GM18907 (cell line): ENCODE measurements at regions not wholly inside any gene's neighbourhood (a gene's known extent, or its start where the extent isn't known, plus 50 kb on each side); places are given as distances from the start of the nearest gene placed in this dataset.

Source experiments
- ATAC-seq: cut with Tn5 transposase; IDR thresholded peaks from one replicate; pipeline ENCODE4 v1.9.1; 2021; ENCODE audit warnings: mild to moderate bottlenecking, moderate library complexity; ENCODE audit not compliant: unreplicated experiment

DNA sequence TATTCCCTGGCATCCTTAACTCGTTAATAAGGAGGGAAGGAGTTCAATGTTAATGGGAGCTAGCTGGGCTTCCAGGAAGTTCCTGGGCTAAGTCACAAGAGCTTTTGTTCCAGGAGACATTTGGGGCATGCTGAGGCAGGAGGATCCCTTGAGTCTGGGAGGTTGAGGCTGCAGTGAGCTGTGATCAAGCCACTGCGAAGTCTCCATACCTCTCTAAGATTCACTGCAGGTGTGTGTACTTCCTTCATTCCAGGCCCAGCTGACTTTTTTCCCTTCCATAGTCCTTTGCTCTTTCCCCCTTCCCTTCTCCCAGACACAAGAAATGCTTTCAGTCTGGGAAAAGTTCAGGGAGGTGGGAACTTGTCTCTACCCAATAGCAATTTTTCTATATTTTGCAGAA is 489.8 kb downstream of the NPIPA7 start:
- no peak for ATAC-seq

DNA sequence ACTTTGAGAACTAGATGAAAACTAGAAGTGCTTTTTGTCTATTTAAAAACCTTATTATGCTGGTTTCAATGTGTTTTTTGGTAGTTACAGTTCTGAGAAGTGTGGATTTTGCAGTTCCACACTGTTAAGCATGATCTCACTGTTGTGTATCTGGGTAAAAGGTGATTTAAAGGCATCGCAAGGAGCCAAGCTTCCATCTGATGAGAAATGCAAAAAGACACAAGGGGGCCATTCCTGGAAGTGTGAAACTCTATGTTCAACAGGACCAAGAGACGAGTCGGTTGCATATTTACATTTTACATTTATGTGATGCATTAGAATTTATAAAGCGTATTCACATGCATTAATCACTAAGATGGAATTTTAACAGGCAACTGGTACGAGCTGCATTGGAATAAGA is 490.8 kb downstream of the NPIPA7 start:
- no peak for ATAC-seq

DNA sequence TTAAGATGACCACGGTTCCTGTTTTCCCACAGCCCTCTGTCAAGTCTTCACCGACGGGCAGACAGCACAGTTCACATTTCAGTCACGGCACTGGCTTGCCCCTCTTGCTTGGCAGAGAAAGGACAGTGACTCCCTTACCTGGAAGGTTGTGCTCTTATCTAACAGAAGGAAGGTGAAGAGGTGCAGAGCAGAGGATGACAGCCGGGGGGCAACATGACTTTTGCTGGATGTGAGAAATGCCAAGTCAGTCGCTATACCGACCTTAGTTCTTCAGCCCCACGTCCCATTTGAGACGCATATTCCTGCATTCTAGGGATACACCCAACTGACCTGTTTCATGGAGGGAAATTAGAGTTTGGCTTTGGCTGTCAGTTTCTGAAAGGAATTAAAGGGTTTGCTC is 492.3 kb downstream of the NPIPA7 start:
- ATAC-seq, result no peak

DNA sequence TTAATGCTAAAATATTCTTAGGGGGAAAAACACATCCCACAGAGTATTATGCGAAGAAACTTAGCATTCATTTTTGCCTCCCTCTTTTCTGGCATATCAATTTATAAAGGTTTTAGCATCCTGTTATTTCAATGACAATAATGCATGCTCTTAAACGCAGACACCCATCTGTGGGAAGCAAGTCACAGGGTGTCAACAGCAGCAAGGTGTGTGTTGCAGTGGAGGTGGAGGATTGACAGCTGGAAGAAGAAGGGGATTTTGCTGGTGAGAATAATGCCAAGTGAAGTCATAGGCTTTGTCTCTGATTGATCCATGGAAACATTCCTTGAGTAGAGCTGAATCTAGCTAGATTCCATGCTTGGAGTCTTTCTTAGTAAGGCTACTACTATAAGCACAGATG is 498.1 kb downstream of the NPIPA7 start:
- ATAC-seq, result no peak

DNA sequence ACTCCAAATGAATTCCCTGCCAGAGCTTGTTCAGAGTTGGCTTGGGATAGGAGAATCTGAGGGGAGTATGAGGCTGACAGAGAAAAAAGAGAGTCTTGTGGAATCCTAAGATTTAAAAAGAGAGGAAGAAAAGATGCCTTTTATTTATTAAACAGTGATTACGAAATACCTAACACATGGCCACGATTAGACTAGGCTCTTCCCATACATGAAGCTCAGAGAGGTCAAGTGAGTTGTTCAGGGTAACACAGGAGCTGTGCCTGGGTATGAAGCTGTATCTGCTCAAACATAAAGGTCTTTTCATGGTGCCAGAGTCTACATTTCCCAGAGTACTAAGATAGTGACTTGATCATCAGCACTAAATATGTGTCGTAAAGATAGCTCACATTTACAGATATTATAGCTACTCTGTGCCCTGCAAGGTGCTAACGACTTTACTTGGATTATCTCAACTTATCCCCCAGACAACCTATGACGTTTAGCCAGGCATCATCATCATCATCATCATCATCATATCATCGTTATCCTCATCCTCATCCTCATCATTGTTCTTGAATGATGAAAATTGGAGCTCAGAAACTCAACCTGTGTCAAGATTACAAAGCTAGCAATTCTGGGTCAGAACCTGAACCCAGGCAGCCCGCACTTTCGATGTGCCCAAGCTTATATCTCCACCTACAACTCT is 500.8 kb downstream of the NPIPA7 start:
- no peak for ATAC-seq

DNA sequence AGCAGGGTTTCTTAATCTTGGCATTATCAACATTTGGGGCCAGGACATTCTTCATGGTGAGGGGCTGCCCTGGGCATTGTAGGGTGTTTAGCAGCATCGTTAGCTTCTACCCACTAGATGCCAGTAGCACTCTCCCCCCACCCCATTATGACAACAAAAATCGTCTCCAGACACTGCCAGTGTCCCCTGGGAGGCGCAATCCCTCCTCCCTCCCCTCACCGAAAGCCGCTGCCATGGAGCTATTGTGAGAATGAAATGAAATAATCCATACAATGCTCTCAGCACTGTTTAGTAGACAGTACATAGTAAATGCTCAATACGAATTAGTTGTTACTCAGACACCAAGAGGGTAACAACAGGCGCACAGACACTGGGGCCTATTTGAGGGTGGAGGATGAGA is 502.9 kb downstream of the NPIPA7 start:
- ATAC-seq, result no peak

DNA sequence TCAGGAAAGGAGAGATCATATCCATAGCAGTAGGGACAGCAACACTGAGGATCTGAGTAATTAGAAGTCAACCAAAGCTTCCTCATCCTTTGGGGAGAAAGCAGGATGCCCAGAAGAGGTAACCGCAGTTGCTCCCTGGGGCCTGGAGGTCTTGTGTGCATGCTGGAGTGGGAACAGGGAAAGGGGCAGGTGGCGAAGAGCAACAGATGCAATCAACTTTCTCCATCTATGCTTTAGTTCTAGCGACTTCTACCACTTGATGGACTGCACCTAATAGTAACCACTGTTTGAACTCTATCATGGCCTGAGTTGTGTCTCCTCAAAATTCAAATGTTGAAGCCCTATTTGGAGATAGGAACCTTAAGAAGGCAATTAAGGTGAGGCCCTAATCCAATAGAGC is 503.8 kb downstream of the NPIPA7 start:
- ATAC-seq, result no peak

DNA sequence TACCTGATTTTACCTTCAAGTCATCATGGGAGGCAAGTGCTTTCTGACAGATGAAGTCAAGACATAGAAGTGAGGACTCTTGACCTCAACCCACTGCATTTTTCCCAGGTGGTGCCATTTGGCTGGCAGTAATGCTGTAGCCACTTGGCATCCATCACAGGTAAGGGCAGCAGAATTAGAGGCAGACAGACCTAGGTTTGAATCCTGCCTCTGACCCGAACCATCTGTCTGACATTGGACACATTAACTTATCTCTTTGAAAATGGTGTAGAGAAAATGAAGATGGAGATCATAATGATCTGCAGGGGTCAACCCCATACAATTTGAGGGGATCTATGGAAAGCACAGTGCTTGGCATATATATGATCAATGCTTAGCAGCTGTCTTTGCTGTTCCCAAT is 505.5 kb downstream of the NPIPA7 start:
- ATAC-seq, result no peak

DNA sequence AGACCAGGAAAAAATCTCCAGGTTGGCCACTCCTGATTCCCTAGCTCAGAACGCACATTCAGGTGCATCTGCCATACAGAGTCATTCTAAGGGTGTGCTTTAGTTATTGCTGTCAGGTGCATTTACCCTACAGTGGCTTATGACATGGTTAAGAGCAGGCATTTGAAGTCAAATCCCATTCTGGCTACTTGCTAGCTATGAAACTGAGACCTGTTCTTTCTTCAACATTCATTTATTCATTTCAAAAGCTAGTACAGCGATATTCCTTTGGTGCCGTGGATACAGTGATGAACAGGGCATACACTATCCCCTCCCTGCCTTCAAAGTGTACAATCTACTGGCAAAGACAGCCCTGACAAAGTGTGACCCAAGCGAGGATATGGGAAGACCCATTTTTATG is 508.3 kb downstream of the NPIPA7 start:
- no peak for ATAC-seq

DNA sequence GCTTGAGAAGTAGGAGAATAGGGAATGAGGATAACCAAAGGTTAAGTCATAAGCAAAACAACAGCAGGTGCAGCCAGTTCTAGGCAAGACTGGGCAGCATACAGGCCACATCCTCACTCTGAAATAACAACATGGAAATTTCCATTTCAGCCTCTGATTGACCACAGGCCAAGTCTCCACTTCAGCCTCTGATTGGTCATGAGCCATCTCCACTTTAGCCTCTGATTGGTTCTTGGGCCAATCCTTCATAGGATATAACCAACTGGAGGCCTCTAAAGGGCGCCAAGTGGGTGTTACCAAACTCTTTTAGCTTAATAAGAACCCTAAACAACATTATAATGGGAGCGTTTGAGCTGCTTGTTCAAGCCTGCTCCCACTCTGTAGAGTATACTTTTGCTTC is 512.0 kb downstream of the NPIPA7 start:
- no peak for ATAC-seq

DNA sequence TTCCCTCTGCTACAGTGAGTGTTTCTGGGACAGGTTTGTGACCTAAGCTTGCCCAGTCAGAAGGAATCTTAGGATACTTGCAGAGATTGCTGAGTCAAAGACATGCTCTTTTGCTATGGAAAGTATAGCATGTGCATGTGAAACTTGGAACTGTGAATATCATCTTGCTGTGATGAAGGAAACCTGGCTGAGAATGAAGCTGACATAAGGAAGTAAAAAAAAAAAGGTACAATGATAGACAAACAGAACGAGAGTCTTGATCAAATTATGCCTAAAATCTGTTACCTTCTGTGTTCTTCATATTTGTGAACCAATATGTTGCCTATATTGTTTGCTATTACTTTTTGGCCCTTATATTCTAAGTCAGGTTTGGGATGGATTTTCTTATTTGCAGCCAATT is 525.7 kb downstream of the NPIPA7 start:
- no peak for ATAC-seq

DNA sequence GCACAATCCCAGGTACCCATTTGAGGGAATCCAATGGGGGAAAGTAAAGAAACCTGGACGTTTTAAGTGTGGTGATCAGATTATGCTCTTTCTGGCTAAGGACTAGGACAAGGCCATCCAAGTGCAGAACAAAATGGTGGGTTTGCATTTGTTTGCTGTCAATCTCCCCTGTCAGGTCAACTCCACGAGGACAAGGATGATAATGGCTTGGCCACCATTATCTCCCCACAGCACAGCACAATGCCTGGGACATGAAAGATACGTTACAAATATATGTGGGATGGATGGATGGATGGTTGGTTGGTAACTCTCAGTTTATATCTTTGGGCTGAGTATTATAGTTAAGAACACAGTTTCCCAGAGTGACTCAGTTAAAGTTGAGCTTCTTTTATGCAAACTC is 526.9 kb downstream of the NPIPA7 start:
- ATAC-seq, result no peak

DNA sequence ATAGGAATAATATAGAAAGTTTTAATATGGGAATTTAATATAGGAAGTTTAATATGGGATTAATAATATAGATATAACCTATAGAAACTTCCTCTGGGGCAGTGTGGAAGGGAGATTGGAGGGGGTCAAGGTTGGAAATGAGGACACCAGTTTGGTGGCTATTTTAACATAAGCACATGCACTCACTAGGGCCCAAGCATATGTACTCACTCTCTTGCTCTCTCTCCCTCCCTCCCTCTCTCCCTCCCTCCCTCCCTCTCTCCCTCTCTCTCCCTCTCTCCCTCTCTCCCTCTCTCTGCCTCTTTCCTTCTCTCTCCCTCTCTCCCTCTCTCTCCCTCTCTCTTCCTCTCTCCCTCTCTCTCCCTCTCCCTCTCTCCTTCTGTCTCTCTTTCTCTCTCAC is 528.1 kb downstream of the NPIPA7 start:
- no peak for ATAC-seq

DNA sequence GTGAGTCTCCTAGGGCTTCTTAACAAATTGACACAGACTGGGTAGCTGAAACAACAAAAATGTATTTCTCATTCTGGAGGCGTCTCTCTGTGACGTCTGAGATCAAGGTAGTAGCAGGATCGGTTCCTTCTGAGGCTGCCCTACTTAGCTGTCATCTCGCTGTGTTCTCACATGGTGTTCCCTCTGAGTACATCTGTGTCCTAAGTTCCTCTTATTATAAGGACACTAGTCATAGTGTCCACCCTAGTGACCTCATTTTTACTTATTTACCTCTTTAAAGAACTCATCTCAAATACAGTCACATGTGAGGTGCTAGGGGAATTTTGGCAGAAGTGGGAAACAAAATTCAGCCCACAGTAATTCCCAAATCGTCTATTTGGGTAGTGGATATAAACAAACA is 529.1 kb downstream of the NPIPA7 start:
- no peak for ATAC-seq

DNA sequence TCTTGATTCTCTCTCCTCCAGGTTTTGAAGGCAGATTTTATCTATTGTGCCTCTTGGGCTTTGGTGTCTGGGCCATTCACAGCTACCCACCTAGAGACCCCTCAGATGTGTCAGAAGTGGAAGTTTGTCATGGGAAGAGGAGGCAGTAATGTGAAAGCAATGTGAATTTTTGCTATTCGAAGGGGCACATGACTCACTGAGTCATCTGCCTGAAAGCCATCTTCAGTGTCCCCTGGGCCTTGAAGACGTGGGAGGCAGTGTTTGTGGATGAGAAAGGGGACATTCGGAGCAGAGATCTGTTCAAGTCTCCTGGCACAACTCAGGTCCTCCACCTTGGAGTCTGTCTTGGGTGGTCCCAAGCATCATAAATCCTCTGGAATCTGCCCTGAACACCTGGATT is 530.2 kb downstream of the NPIPA7 start:
- no peak for ATAC-seq

DNA sequence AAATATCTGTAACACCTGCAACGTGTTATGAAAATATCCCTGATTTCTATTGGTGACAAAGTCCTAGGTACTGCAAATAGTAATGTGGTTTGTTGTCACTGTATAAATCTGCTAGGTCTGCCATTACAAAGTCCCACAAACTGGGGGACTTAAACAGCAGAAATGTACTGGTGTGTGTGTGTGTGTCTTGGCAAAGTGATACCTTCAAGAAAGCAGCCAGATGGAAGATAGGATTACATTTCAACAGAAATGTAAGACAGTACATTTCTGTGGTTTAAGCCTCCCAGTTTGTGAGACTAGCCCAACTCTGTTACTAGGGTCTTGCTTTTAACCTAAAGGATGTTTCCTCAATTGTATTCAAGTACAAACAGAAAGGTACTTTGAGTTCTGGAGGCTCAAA is 531.7 kb downstream of the NPIPA7 start:
- no peak for ATAC-seq

DNA sequence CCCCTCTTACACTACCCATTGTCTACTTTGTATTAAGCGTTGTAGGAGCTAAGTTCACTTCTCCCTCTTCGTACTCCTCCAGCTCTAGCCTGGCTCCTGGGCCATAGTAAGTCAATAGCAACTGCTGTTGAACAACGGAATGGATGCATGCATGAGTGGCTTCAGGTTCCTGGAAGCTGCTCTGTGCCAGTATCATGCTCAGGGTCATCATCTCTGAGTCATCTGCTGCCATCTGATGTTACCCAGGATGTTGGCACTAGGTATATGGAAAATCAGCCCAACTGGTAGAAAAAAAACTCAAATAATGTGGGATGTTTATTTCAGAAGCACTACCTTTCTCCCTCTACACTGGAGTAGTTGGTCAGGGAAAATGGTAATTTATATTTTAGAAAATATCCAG is 536.8 kb downstream of the NPIPA7 start:
- ATAC-seq, result no peak

DNA sequence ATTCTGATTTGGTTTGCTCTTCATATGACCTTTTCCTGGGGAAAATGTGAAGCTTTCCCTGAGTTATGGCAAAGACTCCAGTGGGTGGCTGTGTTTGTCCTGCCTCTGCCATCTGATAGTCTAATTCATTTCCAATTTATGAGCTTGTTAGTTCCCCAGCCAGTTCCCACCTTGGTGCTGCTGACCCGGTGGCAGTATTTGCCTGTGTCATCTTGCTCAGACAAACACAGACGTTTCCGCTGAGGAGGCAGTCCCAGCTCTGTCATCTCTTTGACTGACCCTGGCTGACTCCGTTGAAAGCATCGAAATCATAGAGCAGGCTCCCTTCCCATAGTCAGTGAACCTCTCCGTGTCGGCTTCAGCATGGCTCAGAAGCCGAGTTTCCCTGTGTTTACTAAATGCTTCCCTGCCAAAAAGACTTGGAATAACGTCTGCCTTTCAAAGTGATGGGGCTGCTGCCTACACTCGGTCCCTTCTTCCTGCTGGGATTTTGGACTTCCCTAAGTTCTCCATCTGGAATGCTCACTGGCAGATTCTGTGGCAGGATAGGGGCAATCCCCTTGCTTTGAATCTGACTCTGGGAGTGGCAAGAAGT is 538.3 kb downstream of the NPIPA7 start:
- no peak for ATAC-seq

DNA sequence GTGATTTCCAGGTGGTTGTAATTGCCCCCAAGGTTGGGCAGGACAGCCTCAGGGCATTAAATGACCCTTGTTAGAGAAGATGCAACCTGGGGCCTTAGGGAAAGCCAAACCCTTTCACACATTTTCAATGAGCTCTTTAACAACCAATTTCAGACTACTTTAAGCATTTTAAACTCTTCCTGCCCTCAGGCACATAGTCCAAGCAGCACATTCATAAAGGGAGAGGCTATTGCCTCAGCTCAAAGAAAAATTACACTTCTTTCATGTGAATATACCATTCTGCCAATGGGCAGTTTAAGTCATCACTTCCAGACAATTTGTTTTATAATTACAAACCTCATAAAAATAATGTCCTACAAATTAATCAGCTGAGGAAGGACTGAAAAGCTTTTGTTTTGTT is 544.5 kb downstream of the NPIPA7 start:
- no peak for ATAC-seq

DNA sequence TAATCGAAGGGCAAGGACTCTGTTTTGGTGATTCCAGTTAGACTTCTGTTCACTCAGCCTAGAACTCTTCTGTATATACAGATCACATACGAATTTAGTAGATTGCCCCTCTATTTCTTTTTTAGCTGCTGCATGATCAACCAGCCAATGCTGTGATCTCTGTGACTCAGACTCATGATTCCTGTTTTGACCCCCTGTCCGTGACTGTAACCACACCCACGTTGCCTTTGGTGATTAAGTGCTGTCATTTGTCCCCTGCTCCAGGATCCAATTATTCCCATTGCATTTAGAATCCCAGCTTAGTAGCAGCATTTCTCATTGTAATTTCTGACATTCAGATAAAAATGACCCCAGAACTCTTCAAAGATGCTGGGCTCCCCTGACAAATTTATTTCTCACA is 545.7 kb downstream of the NPIPA7 start:
- ATAC-seq, result no peak

DNA sequence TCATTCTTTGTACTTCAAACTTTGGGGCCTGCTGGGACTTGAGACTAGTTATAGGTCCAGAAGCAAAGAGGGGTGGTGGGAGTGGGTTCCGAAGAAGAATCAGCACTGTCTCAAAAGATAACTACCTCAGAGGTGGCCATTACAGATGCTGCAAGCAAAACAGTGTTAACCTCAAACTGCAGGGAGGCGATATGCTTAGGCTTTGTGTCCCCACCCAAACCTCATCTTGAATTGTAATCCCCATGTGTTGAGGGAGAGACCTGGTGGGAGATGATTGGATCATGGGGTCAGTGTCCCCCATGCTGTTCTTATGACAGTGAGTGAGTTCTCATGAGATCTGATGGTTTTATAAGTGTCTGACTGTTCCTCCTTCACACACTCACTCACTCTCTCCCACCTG is 545.3 kb downstream of the XYLT1 start:
- ATAC-seq, result no peak

DNA sequence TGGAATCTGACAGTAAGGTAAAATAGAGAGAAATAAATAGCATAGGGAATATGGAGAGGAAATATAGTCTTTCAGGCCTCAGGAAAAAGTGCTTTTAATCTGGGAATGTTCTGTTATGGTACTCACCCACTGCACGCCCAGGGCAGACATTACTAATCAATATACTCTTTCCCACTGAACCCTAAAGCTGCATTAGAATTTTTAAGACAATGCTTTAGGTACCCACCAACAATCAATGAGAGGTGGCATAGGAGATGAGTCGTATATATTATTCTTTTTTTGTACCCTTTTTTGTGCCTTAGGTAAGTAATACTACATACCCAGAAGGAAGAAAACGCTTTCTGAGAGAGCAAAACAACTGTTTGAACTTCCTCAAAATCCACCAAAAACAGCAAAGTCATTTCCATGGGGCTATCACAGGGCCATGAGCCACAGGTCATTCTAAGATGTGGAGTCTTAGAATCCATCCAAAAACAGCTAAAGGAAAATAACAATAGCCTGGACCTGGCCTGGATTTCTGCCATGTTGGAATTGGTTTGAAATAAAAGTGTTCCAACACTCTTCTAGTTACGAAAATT is 542.1 kb downstream of the XYLT1 start:
- ATAC-seq, result no peak
